ENCODE measurements at regions not wholly inside any gene's neighbourhood (a gene's known extent, or its start where the extent isn't known, plus 50 kb on each side); places are given as distances from the start of the nearest gene placed in this dataset.
"Not testable (repeated sequence)": the region's sequence is repeated elsewhere in the genome, so short reads cannot be mapped to it uniquely, and the experiment has no call there.

DNA sequence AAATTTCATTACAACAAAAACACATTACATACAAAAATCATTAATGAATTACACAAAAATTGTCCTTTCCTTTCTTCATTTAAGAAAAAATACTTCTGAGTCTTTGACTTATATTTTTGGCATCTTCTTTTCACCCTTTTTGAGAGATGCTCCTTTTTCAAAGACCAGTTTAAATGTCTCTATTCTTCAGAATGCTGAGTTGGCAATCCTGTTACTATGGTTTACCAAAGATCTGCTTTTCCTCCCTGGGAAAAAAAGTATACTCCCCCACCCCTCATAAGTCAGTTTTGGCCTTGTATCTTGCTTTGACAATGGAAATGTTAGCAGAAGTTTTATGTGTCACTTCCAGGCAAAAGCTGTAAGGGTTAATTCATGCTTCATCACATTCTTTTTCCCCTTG lies 198.4 kb upstream of the GRM3 start:
- H3K36me3 ChIP-seq (ENCODE audit: control insufficient read depth in 4 of 4, insufficient read depth in 4 of 4, low read length in 4 of 4) = no peaks in the 10 kb centered on the region
- no peaks in the 10 kb centered on the region for H3K9me3 ChIP-seq (ENCODE audit: control insufficient read depth in 4 of 4, insufficient read depth in 3 of 4, low read length in 3 of 4)
- H3K4me3 ChIP-seq = no peak overlapping the region
- TF ChIP-seq CTCF (IDR thresholded peaks at IDR 0.05; ENCODE audit: control extremely low read depth, extremely low read depth) = no peak
- no peak for DNase-seq
- H3K4me1 ChIP-seq (ENCODE audit: control insufficient read depth in 5 of 5, insufficient read depth in 5 of 5, low read length in 5 of 5) = no peaks in the 10 kb centered on the region
- no peak overlapping the region for H3K27ac ChIP-seq (ENCODE audit: low read depth in 1 of 2, low read length in 1 of 2)
- ATAC-seq (ENCODE audit: insufficient read depth, low FRiP score) = no peak
- no peak overlapping the region for H3K9ac ChIP-seq (ENCODE audit: insufficient read depth in 1 of 2, low read length in 2 of 2)
- no peaks in the 10 kb centered on the region for H3K27me3 ChIP-seq (ENCODE audit: control insufficient read depth in 3 of 3, insufficient read depth in 3 of 3, low read length in 2 of 3)

DNA sequence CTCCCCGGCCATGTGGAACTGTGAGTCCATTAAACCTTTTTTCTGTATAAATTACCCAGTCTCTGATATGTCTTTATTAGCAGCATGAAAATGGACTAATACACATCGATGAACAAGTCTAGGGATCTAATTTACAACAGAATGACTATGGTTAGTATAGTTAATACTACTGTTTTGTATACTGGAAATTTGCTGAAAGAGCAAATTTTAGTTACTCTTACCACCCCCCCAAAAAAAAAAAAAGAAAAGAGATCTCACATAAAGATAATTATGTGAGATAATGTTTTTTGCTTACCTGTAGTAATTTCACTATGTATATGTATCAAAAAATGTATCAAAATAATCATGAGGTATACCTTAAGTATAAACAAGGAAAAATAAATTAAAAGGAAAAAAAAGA lies 199.5 kb upstream of the GRM3 start:
- H3K4me1 ChIP-seq (ENCODE audit: control insufficient read depth in 5 of 5, insufficient read depth in 5 of 5, low read length in 5 of 5) = no peaks in the 10 kb centered on the region
- no peaks in the 10 kb centered on the region for H3K27me3 ChIP-seq (ENCODE audit: control insufficient read depth in 3 of 3, insufficient read depth in 3 of 3, low read length in 2 of 3)
- TF ChIP-seq CTCF (IDR thresholded peaks at IDR 0.05; ENCODE audit: control extremely low read depth, extremely low read depth) = no peak
- H3K27ac ChIP-seq (ENCODE audit: low read depth in 1 of 2, low read length in 1 of 2) = no peak overlapping the region
- H3K36me3 ChIP-seq (ENCODE audit: control insufficient read depth in 4 of 4, insufficient read depth in 4 of 4, low read length in 4 of 4) = no peaks in the 10 kb centered on the region
- WGBS, 2 donors = 91 to 100% methylated on average over 2 of the region's 2 CpGs
- no peaks in the 10 kb centered on the region for H3K9me3 ChIP-seq (ENCODE audit: control insufficient read depth in 4 of 4, insufficient read depth in 3 of 4, low read length in 3 of 4)
- ATAC-seq (ENCODE audit: insufficient read depth, low FRiP score) = no peak
- no peak overlapping the region for H3K9ac ChIP-seq (ENCODE audit: insufficient read depth in 1 of 2, low read length in 2 of 2)
- DNase-seq = no peak
- no peak overlapping the region for H3K4me3 ChIP-seq

DNA sequence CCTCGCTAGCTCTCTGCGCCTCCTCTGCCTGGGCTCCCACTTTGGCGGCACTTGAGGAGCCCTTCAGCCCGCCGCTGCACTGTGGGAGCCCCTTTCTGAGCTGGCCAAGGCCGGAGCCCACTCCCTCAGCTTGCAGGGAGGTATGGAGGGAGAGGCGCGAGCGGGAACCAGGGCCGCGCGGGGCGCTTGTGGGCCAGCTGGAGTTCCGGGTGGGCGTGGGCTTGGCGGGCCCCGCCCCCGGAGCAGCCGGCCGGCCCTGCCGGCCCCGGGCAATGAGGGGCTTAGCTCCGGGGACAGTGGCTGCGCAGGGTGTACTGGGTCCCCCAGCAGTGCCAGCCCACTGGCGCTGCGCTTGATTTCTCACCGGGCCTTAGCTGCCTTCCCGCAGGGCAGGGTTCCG lies 203.3 kb upstream of the GRM3 start:
- not testable (repeated sequence) for H3K4me1 ChIP-seq (ENCODE audit: control insufficient read depth in 5 of 5, insufficient read depth in 5 of 5, low read length in 5 of 5); H3K27ac ChIP-seq (ENCODE audit: low read depth in 1 of 2, low read length in 1 of 2); H3K27me3 ChIP-seq (ENCODE audit: control insufficient read depth in 3 of 3, insufficient read depth in 3 of 3, low read length in 2 of 3); DNase-seq; H3K9ac ChIP-seq (ENCODE audit: insufficient read depth in 1 of 2, low read length in 2 of 2); ATAC-seq (ENCODE audit: insufficient read depth, low FRiP score); H3K9me3 ChIP-seq (ENCODE audit: control insufficient read depth in 4 of 4, insufficient read depth in 3 of 4, low read length in 3 of 4); H3K4me3 ChIP-seq; H3K36me3 ChIP-seq (ENCODE audit: control insufficient read depth in 4 of 4, insufficient read depth in 4 of 4, low read length in 4 of 4)
- 92 to 94% methylated on average over 23 to 29 of the region's 29 CpGs for WGBS, 2 donors

- ATAC-seq (ENCODE audit: insufficient read depth, low FRiP score) = no peak
- WGBS, 2 donors = 58 to 75% methylated on average over 2 of the region's 2 CpGs
These were observed 205.7 kb upstream of the GRM3 start for GRCh38 chr7:86437951-86438450.

More at GRCh38 chr7:86437951-86438450, 205.7 kb upstream of the GRM3 start:
- Histone ChIP-seq H3K9ac (ENCODE audit: insufficient read depth in 1 of 2, low read length in 2 of 2) (no peak overlapping the region), H3K36me3 (ENCODE audit: control insufficient read depth in 4 of 4, insufficient read depth in 4 of 4, low read length in 4 of 4) (no peaks in the 10 kb centered on the region), H3K9me3 (ENCODE audit: control insufficient read depth in 4 of 4, insufficient read depth in 3 of 4, low read length in 3 of 4) (no peaks in the 10 kb centered on the region), H3K4me3 (no peak overlapping the region), H3K27ac (ENCODE audit: low read depth in 1 of 2, low read length in 1 of 2) (no peak overlapping the region), H3K27me3 (ENCODE audit: control insufficient read depth in 3 of 3, insufficient read depth in 3 of 3, low read length in 2 of 3) (no peaks in the 10 kb centered on the region), H3K4me1 (ENCODE audit: control insufficient read depth in 5 of 5, insufficient read depth in 5 of 5, low read length in 5 of 5) (no peaks in the 10 kb centered on the region)
- DNase-seq = no peak
- TF ChIP-seq CTCF (IDR thresholded peaks at IDR 0.05; ENCODE audit: control extremely low read depth, extremely low read depth) = no peak
